ENCODE measurements at regions not wholly inside any gene's neighbourhood (a gene's known extent, or its start where the extent isn't known, plus 50 kb on each side); places are given as distances from the start of the nearest gene placed in this dataset.
A peak's percentile ranks its signal among the peaks of the same experiment; 100 is the strongest.

DNA sequence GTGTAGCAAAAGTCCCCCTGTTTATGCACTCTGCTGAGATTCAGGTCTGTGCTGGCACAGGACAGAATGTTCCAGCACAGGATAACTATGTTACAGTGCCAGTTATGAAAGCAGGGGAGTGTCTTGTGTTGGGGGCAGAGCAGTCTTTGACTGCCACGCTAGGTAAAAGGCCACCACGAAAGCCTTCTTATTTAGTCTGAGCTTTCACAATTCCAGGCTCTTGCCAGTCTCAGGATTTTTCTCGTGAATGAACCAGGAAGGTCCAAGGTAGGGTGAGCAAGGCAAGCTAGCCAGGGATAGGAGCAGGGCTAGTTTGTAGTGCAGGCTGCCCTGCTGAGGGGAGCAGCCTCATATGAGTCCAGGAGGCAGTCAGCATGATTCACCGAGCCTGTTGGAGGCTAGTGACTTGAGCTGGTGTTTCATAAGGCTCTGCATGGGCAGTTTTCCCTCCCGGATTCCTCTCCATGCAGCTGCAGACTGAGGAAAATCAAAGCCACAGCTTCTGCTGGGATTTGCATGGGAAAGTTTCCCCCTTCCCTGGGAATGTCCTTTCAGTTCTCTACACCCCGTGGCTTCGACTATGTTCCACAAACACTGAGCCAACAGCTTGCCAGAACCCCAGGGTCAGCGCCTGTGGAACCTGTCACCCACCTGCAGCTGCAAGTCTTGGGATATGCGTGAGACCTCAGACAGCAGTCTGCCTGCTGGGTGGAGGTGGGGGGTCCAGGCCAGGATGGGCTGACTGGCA is 112.3 kb downstream of the JCAD start:
- TF ChIP-seq, protein P1, sequence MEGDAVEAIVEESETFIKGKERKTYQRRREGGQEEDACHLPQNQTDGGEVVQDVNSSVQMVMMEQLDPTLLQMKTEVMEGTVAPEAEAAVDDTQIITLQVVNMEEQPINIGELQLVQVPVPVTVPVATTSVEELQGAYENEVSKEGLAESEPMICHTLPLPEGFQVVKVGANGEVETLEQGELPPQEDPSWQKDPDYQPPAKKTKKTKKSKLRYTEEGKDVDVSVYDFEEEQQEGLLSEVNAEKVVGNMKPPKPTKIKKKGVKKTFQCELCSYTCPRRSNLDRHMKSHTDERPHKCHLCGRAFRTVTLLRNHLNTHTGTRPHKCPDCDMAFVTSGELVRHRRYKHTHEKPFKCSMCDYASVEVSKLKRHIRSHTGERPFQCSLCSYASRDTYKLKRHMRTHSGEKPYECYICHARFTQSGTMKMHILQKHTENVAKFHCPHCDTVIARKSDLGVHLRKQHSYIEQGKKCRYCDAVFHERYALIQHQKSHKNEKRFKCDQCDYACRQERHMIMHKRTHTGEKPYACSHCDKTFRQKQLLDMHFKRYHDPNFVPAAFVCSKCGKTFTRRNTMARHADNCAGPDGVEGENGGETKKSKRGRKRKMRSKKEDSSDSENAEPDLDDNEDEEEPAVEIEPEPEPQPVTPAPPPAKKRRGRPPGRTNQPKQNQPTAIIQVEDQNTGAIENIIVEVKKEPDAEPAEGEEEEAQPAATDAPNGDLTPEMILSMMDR (IDR thresholded peaks at IDR 0.05) = no peak
- TF ChIP-seq POLR2A (IDR thresholded peaks at IDR 0.05) = no peak
- peak; percentile 51 to 93 (median 80) for TF ChIP-seq POLR2AphosphoS5 (IDR thresholded peaks at IDR 0.05)

Data from breast epithelium (tissue), 3 donors.